H1 (cell line): ENCODE measurements at regions not wholly inside any gene's neighbourhood (a gene's known extent, or its start where the extent isn't known, plus 50 kb on each side); places are given as distances from the start of the nearest gene placed in this dataset.

Experiments
- ATF2 ChIP-seq: IDR thresholded peaks from 2 replicates; pipeline ENCODE4 v1.6.1; 2012; ENCODE audit warnings: low read length, inconsistent platforms
- CHD7 ChIP-seq: fragments of 300-600 bp; sonication (generic); IDR thresholded peaks from 2 replicates; pipeline ENCODE4 v1.7.1; 2012; ENCODE audit warnings: low read length, moderate library complexity, mild to moderate bottlenecking, inconsistent platforms; ENCODE audit not compliant: insufficient replicate concordance
- SAP30 ChIP-seq: fragments of 300-600 bp; sonication (generic); IDR thresholded peaks from 2 replicates; pipeline ENCODE4 v1.7.1; 2012; ENCODE audit warnings: low read length, moderate library complexity, mild to moderate bottlenecking, inconsistent platforms; ENCODE audit not compliant: insufficient read depth, insufficient replicate concordance
- TAF1 ChIP-seq: IDR thresholded peaks from 2 replicates; pipeline ENCODE4 v1.6.1; 2011; ENCODE audit warnings: mild to moderate bottlenecking, low read depth, low read length

GRCh38 chr6:72500669-72501068, 121.2 kb upstream of the KCNQ5 start (continued):
- no peak for TF ChIP-seq CHD7
- TF ChIP-seq TAF1, result no peak
- no peak for TF ChIP-seq ATF2
- TF ChIP-seq SAP30, result no peak
